ENCODE measurements at regions not wholly inside any gene's neighbourhood (a gene's known extent, or its start where the extent isn't known, plus 50 kb on each side); places are given as distances from the start of the nearest gene placed in this dataset.
A peak's percentile ranks its signal among the peaks of the same experiment; 100 is the strongest.

GRCh38 chr9:106324591-106325280, 538.2 kb upstream of the ZNF462 start:
- no peak for DNase-seq (ENCODE audit: low read depth)

DNA sequence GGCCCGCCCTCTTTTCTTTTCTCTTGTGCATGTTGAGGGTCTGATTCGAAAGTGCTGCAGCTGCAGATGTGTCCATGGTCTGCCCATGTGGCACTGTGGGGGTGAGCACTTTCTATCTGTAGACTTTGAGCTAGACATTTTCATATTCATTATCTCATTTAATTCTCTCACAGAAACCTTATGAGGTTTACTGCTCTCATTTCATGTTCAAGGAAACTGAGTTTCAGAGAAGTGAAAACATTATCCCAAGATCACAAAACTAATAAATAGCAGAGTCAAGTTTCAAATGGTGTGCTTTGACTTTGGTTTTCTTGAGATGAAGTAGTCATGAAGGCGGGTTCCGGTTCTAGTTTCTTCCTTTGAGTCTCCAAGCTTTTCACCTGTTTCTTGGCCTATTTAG, 536.5 kb upstream of the ZNF462 start:
- no peak for DNase-seq (ENCODE audit: low read depth)

DNA sequence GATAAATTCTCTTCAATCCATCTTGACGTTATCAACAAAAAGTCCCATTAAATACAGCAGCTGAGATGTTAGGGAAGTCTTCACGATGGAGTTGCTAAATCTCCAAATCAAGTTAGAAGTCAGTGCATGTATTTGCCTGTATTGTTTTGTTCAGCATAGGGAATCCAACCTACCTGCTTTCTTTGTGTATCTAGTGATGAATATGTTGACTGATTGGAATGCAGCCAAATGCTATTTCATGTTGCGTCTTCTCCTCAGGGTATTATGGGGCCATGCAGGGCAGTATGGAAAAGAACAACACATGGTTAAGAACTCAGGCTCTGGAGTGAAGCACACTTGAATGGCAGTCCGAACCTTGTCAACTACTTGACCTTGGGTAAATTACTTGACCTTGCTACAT, 529.5 kb upstream of the ZNF462 start:
- no peak for DNase-seq (ENCODE audit: low read depth)

GRCh38 chr9:106334081-106334480, 528.9 kb upstream of the ZNF462 start:
- no peak for DNase-seq (ENCODE audit: low read depth)

DNA sequence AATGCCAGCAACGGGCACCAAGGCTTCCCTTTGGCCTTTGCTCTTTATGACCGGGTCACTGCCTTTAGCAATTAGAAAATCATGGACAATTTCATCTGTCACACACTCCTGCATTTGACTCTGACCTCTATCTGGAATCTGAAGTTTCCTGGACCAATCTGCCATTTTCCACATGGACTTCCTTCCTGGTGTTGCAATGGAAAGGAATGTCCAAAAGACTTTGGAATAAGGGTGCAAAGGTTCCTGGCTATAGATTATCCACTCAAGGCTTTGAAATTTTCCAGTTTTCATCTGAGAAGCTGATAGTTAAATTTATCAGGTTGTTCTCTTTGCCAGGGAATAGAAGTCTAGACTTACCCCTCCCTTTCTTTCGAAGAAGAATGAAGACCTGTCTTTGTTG, 523.1 kb upstream of the ZNF462 start:
- DNase-seq (ENCODE audit: low read depth), result no peak

DNA sequence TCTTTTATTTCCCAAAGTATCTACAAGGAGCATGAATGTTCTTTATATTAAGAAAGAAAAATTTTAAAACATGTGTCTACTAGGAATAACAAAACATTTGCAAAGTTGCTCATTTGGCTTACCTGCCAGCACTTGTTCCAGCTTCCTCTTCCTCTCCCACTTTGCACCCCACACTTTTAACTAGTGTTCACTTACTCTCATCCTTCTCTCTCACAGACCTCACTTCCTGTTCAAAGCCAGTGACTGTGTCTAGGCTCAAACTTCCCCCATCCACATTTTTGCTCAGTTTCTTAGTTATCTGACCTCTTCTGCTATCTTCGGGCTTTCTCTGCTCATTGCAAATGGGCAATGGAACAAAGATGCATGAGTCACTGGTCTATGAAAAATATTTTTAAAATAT, 512.2 kb upstream of the ZNF462 start:
- DNase-seq (ENCODE audit: low read depth), result peak; percentile 4

DNA sequence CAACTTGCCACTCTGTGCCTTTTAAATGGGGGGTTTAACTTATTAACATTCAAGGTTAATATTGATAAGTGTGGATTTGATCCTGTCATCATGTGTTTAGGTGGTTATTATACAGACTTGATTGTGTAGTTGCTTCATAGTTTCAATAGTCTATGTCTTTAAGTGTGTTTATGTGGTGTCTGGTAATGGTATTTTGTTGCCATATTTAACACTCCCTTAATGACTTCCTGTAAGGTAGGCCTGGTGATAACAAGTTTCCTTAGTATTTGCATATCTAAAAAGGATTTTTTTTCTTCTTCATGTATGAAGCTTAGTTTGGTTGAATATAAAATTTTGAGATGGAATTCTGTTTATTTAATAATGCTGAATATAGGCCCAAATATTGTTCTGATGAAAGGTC, 506.0 kb upstream of the ZNF462 start:
- no peak for DNase-seq (ENCODE audit: low read depth)

GRCh38 chr9:106358331-106358730, 504.6 kb upstream of the ZNF462 start:
- no peak for DNase-seq (ENCODE audit: low read depth)

GRCh38 chr9:106376689-106377088, 486.3 kb upstream of the ZNF462 start:
- no peak for DNase-seq (ENCODE audit: low read depth)

- DNase-seq (ENCODE audit: low read depth), result no peak
These were observed 479.9 kb upstream of the ZNF462 start for GRCh38 chr9:106383072-106383471.

- DNase-seq (ENCODE audit: low read depth), result no peak
These were observed 475.0 kb upstream of the ZNF462 start for GRCh38 chr9:106387965-106388364.

DNA sequence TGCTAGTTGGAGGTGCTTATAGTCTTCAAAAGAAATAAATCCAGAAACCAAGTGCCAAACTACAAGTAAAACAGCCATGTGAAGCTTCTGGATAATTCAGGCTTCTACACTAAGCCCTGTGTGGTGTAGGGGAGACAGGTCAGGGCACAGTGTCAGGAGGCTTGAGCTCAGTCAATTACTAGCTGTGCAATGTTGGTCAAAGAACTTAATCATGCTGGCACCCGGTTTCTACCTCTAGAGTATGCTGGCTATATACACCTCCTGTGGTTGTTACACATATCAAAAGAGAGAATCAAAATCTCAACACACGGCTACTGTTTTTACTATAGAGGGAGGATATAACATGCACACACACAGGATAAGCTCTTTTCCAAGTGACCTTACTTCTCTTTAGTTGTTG, 469.7 kb upstream of the ZNF462 start:
- DNase-seq (ENCODE audit: low read depth), result no peak

GRCh38 chr9:106400170-106400569, 462.8 kb upstream of the ZNF462 start:
- no peak for DNase-seq (ENCODE audit: low read depth)

- no peak for DNase-seq (ENCODE audit: low read depth)
These were observed 462.0 kb upstream of the ZNF462 start for GRCh38 chr9:106400950-106401349.

GRCh38 chr9:106403081-106403480, 459.9 kb upstream of the ZNF462 start:
- DNase-seq (ENCODE audit: low read depth), result no peak

DNA sequence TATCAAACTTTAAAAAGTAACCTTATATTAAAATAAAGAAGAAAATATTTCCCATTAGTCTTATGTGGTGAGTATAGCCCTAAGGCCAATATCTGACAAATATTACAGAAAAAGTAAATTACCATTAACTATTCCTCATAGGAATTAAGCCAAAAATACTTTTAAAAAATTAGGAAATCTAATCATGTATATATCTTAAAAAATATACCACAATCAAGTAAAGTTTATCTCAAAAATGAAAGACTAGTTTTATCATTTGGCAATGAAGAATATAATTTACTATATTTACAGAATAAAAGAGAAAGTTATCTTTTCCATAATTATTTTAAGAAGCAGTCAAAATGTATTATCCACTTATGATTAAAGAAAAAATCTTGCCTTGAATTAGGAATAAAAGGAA, 458.8 kb upstream of the ZNF462 start:
- DNase-seq (ENCODE audit: low read depth), result no peak

DNA sequence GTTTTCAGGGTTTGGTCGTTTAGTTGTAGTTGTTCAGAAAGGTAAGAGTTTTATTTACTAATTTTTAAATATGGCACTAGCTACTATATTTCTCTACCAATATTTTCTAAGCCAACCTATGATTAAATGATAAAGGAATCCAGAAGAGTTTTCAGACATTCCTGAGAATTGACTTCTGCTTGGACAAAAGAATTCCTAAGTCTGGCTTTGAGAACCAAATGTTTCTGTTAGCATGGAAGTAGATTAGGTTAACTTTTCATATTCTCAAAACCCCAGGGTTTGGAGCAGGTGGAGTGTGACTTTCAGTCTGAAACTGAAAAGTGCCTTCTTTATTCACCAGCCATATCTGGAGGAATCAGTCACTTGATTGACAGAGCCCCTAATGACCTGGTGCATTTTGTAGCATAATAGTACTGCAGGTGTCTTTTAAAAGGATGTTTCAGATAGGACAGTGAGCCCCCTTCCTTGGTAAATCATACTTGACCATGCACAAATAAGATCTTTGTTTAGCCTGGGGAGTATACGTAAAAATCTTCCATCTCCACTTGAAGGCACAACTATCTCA, 457.0 kb upstream of the ZNF462 start:
- no peak for DNase-seq (ENCODE audit: low read depth)

DNA sequence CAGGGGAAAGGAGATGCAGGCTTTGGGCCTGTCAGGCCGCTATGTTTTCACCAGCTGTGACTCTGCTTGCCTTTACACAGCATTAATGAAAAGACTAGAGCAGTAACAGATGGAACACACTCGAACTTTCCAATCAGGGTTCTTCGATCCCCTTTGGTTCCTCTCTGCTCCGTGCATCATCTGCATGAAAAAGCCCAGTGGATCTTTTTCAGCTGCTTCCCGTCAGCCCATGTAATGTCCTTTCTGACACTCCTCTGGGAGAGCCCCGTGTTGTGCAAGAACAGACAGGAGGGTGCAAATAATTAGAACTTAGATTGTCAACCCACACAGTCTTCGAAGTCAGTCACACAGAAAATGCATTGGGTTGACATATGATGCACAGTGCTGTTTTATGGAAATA, 448.9 kb upstream of the ZNF462 start:
- DNase-seq (ENCODE audit: low read depth), result no peak

GRCh38 chr9:106417685-106418084, 445.3 kb upstream of the ZNF462 start:
- no peak for DNase-seq (ENCODE audit: low read depth)

GRCh38 chr9:106419829-106420228, 443.1 kb upstream of the ZNF462 start:
- no peak for DNase-seq (ENCODE audit: low read depth)

DNA sequence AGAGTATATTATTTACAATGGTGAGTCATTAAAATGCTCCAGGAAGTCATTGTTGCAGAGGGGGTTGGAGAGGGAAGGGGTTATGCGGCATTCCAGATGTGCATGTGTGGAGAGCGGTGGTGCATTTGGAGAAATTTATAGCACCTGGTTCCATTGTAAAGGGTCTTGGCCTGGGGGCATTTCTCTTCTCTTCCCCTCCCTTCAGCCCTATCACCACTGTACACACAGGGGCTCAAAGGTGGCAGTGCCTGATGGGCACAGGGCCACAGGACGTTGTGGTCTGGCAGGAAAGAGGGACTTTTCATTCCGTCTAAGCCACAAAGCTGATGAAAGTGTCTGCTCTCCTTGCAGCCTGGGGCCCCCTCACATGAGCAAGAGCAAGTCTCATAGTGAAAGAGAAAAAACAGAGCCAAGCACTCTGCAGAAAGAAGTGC, 442.4 kb upstream of the ZNF462 start:
- peak; percentile 96 for DNase-seq (ENCODE audit: low read depth)

DNA sequence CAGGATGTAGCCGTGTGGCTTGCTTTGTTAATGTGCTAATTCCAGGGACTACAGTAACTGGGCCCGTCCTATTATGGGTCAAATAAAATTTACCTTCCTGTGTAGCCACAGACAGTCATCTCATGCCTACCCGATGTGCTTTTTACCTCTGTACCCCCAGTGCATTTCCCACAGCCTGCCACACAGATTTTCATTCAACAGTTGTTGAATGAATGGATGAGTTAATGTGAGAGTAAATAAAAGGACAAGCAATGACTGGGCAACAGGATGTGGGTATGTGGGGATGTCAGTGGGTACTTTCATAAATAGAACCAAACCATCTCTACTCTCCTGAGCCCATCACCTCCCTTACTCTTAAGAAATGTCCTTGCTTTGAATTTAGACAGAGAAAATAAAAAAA, 441.2 kb upstream of the ZNF462 start:
- no peak for DNase-seq (ENCODE audit: low read depth)

DNA sequence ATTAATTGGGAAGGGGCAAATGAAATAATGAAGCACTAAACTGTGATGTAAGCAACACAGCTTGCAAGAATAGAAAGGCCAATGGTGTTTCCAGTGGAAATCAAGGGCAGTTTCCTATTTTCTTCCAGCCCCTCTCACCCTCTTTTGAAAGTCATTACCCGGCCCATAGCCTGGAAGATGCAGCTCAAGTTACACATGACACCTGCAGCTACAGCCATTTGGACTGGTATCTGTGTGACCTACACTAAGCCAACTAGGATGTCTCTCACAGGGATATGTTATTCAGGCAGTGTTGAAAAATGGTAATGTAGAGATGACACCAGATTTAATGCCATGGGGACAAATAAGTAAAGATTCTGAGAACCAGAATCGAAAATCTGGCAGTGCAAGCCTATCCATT, 439.4 kb upstream of the ZNF462 start:
- no peak for DNase-seq (ENCODE audit: low read depth)

DNA sequence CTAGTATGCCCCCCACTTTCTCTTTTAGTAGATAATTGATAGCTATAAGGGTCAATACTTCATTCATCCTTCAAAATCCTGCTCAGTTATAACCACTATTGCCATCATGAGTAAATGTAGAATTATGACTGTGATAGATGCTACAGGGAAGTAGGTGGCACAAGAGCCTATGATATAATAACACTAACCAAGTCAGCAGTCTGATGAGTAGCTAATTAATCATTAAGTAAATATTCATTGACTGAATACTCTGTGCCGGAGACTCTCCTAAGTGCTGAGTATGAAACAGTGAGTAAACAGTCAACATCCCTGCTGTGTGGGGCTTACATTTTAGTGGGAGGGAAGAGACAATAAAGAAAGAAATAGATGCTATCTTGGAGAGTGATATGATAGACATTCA, 430.3 kb upstream of the ZNF462 start:
- no peak for DNase-seq (ENCODE audit: low read depth)
